Loucy (cell line): ENCODE measurements at regions not wholly inside any gene's neighbourhood (a gene's known extent, or its start where the extent isn't known, plus 50 kb on each side); places are given as distances from the start of the nearest gene placed in this dataset.

Experiments used
- H2AFZ ChIP-seq: fragments of 200-600 bp; sonication (generic); 2 replicates; pipeline ENCODE4 v1.6.0; 2016; ENCODE audit warnings: antibody characterized with exemption, mild to moderate bottlenecking, low read length, moderate library complexity
- H3F3A ChIP-seq: fragments of 200-600 bp; 2 replicates; pipeline ENCODE4 v1.6.0; 2016; ENCODE audit warnings: antibody characterized with exemption, low read depth, mild to moderate bottlenecking
- H3K27me3 ChIP-seq: fragments of 200-600 bp; sonication (generic); 2 replicates; pipeline ENCODE4 v1.6.1; 2014; ENCODE audit warnings: low read length, mild to moderate bottlenecking; ENCODE audit not compliant: insufficient read depth, poor library complexity, severe bottlenecking
- H3K36me3 ChIP-seq: fragments of 200-600 bp; sonication (generic); 2 replicates; pipeline ENCODE4 v1.6.1; 2016; ENCODE audit warnings: low read length; ENCODE audit not compliant: insufficient read depth
- H3K4me1 ChIP-seq: fragments of 200-600 bp; sonication (generic); 2 replicates; pipeline ENCODE4 v1.5.1; 2014; ENCODE audit warnings: low read length, mild to moderate bottlenecking; ENCODE audit not compliant: insufficient read depth, poor library complexity, severe bottlenecking
- H3K4me2 ChIP-seq: fragments of 200-600 bp; sonication (generic); 2 replicates; pipeline ENCODE4 v1.6.0; 2014; ENCODE audit warnings: antibody characterized with exemption, low read length, low read depth, mild to moderate bottlenecking; ENCODE audit not compliant: poor library complexity, severe bottlenecking
- H3K4me3 ChIP-seq: fragments of 200-600 bp; sonication (generic); 2 replicates; pipeline ENCODE4 v1.5.1; 2014; ENCODE audit warnings: low read length, mild to moderate bottlenecking, mixed read lengths; ENCODE audit not compliant: poor library complexity, severe bottlenecking
- H3K79me2 ChIP-seq: fragments of 200-600 bp; sonication (generic); 2 replicates; pipeline ENCODE4 v1.6.1; 2014; ENCODE audit warnings: low read length; ENCODE audit not compliant: insufficient read depth
- H3K9ac ChIP-seq: fragments of 200-600 bp; sonication (generic); 2 replicates; pipeline ENCODE4 v1.6.0; 2014; ENCODE audit warnings: mild to moderate bottlenecking, low read depth, low read length, moderate library complexity; ENCODE audit not compliant: poor library complexity, severe bottlenecking
- H3K9me2 ChIP-seq: fragments of 200-600 bp; sonication (generic); replicated peaks from 2 replicates; pipeline ENCODE4 v1.6.1; 2016; ENCODE audit warnings: low read depth, low read length, mixed read lengths
- H3K9me3 ChIP-seq: fragments of 200-600 bp; sonication (generic); 2 replicates; pipeline ENCODE4 v1.6.1; 2014; ENCODE audit warnings: mild to moderate bottlenecking, antibody characterized with exemption, low read length, low read depth; ENCODE audit not compliant: insufficient read depth
- H4K20me1 ChIP-seq: fragments of 200-600 bp; sonication (generic); 2 replicates; pipeline ENCODE4 v1.6.0; 2014; ENCODE audit warnings: antibody characterized with exemption, low read length, mild to moderate bottlenecking; ENCODE audit not compliant: insufficient read depth, poor library complexity, severe bottlenecking
- CTCF ChIP-seq: fragments of 200-600 bp; sonication (generic); conservative IDR thresholded peaks from 2 replicates; pipeline ENCODE4 v1.5.1; 2014; ENCODE audit warnings: mild to moderate bottlenecking, antibody characterized with exemption, low read length
- EZH2phosphoT487 ChIP-seq: fragments of 200-600 bp; IDR thresholded peaks from 2 replicates; pipeline ENCODE4 v1.6.1; 2018; ENCODE audit warnings: antibody characterized with exemption, mild to moderate bottlenecking, moderate library complexity, borderline replicate concordance

GRCh38 chr4:170395773-170396172 is 306.0 kb upstream of the AADAT start:
- no peak for TF ChIP-seq CTCF
- no peak for TF ChIP-seq EZH2phosphoT487

GRCh38 chr4:170391066-170391740 is 301.4 kb upstream of the AADAT start:
- H3K9me2 ChIP-seq, result no peaks in the 10 kb centered on the region
- TF ChIP-seq CTCF (no peak), EZH2phosphoT487 (no peak)
- H3K4me3 ChIP-seq, result no peak overlapping the region
- no peaks in the 10 kb centered on the region for H3K4me1 ChIP-seq
- H3F3A ChIP-seq, result no peaks in the 10 kb centered on the region
- H3K27me3 ChIP-seq, result no peaks in the 10 kb centered on the region
- H3K4me2 ChIP-seq, result no peak overlapping the region
- H4K20me1 ChIP-seq, result no peaks in the 10 kb centered on the region
- H3K9ac ChIP-seq, result no peak overlapping the region
- no peak overlapping the region for H2AFZ ChIP-seq
- no peaks in the 10 kb centered on the region for H3K9me3 ChIP-seq
- H3K36me3 ChIP-seq, result no peaks in the 10 kb centered on the region
- no peaks in the 10 kb centered on the region for H3K79me2 ChIP-seq

More at GRCh38 chr4:170395773-170396172, 306.0 kb upstream of the AADAT start:
- no peaks in the 10 kb centered on the region for H3K9me3 ChIP-seq
- no peaks in the 10 kb centered on the region for H3K9me2 ChIP-seq
- H3K4me1 ChIP-seq, result no peaks in the 10 kb centered on the region
- no peaks in the 10 kb centered on the region for H3F3A ChIP-seq
- H4K20me1 ChIP-seq, result no peaks in the 10 kb centered on the region
- H3K36me3 ChIP-seq, result no peaks in the 10 kb centered on the region
- no peak overlapping the region for H3K4me3 ChIP-seq
- H2AFZ ChIP-seq, result no peak overlapping the region
- no peak overlapping the region for H3K4me2 ChIP-seq
- H3K79me2 ChIP-seq, result no peaks in the 10 kb centered on the region
- H3K9ac ChIP-seq, result no peak overlapping the region
- H3K27me3 ChIP-seq, result no peaks in the 10 kb centered on the region

- no peaks in the 10 kb centered on the region for H3K9me2 ChIP-seq
- no peak overlapping the region for H3K4me2 ChIP-seq
- H2AFZ ChIP-seq, result no peak overlapping the region
- H3K27me3 ChIP-seq, result no peaks in the 10 kb centered on the region
- no peak overlapping the region for H3K4me3 ChIP-seq
- H3K79me2 ChIP-seq, result no peaks in the 10 kb centered on the region
- H4K20me1 ChIP-seq, result no peaks in the 10 kb centered on the region
- H3K4me1 ChIP-seq, result no peaks in the 10 kb centered on the region
- no peaks in the 10 kb centered on the region for H3K9me3 ChIP-seq
- TF ChIP-seq EZH2phosphoT487 (no peak), CTCF (no peak)
- H3K9ac ChIP-seq, result no peak overlapping the region
- no peaks in the 10 kb centered on the region for H3F3A ChIP-seq
- H3K36me3 ChIP-seq, result no peaks in the 10 kb centered on the region
These were observed 299.7 kb upstream of the AADAT start for GRCh38 chr4:170389411-170389810.
